T-helper 1 cell treated with Interleukin-12 subunit alpha and Interleukin-12 subunit beta and Interleukin-4 antibody, amounts not matched to agents 30 ng/mL and 1 ng/mL, for 36 hours (primary cell): ENCODE measurements at regions not wholly inside any gene's neighbourhood (a gene's known extent, or its start where the extent isn't known, plus 50 kb on each side); places are given as distances from the start of the nearest gene placed in this dataset.

Source experiments
- intact Hi-C: fragments of 100-400 bp; cut with micrococcal nuclease; formaldehyde crosslinking; loops from one replicate; pipeline ENCODE4 v1.15.1; 2024

GRCh38 chr7:45235905-45236304 lies 78.3 kb downstream of the RAMP3 start:
- intact Hi-C loops, result no loop called here

GRCh38 chr7:45236666-45237065 lies 79.1 kb downstream of the RAMP3 start:
- intact Hi-C loops, result no loop called here

GRCh38 chr7:45237788-45238461 lies 80.3 kb downstream of the RAMP3 start:
- intact Hi-C loops, result no loop called here

DNA sequence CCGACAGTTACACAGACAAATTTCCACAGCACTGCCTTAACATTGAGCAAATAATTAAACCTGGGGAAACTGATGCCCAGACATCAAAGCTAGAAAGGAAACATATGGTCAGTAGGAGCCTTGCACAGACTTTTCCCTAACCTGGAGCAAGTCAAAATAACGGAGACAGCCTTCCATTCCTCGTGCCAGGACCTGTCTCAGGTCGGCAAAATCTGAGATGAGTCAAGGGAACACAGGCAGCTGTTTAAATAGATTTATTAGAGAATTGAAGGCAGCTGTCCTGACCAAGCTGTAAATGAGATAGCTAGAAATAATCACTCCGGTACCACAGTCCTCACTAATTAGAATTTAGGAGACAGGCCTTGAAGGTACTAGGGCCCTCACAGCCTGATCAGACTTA lies 81.2 kb downstream of the RAMP3 start:
- intact Hi-C loops, result no loop called here

GRCh38 chr7:45239486-45239885 lies 81.9 kb downstream of the RAMP3 start:
- intact Hi-C loops, result no loop called here

DNA sequence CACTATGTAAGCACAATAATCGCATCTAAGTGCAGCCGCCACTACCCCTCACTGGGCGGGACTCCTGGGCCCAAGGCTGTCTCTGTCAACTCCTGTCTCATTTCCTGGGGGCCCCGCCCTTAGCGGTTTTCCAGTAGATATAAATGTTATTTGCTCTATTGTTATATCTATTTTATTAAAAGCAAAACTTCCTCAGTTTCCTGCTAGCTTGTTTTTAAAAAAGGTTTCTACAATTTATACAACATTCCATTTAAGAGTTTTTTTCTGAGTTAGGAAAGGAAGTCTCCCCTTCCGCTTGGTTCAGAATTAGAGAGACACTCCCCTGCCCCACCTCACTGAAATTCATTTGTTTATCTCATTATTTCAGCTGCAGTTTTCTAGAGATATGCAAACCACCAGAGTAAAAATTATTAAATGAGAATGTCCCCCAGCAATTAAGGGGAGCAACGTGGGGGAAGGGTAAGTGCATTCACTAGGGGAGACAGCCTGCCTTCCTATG lies 82.7 kb downstream of the RAMP3 start:
- intact Hi-C loops, result no loop called here

GRCh38 chr7:45240926-45241325 lies 83.3 kb downstream of the RAMP3 start:
- intact Hi-C loops, result no loop called here

GRCh38 chr7:45241339-45242109 lies 83.9 kb downstream of the RAMP3 start:
- intact Hi-C loops, result no loop called here

GRCh38 chr7:45242261-45242660 lies 84.7 kb downstream of the RAMP3 start:
- intact Hi-C loops, result no loop called here

GRCh38 chr7:45242698-45243097 lies 85.1 kb downstream of the RAMP3 start:
- intact Hi-C loops, result no loop called here

DNA sequence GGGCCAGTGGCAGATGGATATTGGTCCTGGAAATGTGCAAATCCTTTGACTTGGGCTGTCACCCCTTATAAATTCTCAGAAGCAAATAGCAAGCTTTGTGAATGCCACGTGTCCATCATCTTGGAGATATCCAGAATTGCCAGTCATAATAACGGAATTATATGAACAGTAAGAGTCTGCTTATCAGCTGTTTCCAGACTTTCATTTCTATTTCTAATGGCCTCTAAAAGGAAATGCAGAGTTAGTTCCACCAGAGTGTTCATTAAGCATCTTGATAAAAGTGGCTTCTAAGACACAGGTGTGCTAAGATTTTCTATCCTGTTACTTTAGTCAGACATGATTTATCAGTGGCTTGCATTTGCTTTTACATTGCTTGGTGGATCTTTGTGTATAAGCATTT lies 87.4 kb downstream of the RAMP3 start:
- intact Hi-C loops, result no loop called here

DNA sequence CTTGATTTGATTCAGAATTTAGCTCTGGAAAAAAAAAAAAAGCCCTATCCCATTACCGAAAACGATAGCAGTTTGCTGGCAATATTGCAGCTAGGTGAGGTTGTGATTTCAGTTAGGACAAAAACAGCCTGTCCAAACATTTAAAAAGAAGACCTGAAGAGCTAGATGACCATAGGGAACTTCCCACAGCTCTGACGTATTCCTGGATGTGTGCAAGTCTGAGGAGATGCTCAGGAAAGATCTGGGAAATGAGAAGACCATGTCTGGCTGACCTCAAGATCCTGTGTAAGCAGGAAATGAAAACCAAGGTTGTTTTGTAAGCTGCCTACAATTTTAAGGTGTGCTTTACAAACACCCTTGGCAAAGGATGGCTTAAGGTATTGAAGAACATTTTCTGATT lies 88.7 kb downstream of the RAMP3 start:
- intact Hi-C loops, result no loop called here

DNA sequence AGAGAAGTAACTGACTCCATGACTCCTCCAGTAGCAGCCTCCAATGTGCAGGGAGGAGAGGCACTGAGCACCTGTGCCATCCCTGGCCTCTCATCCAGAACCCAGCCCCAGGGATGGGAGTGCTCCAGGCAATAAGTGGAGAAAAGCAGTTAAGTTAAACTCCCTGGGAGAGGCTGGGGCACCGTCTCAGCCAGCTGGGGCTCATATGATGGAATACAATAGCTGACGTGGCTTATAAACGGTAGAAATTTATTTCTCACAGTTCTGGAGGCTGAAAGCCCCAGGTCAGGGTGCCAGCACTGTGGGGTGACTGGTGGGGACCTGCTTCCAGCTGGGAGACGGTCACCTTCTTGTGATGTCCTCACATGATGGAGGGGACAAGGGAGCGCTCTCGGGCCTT lies 94.7 kb downstream of the RAMP3 start:
- intact Hi-C loops, result no loop called here

DNA sequence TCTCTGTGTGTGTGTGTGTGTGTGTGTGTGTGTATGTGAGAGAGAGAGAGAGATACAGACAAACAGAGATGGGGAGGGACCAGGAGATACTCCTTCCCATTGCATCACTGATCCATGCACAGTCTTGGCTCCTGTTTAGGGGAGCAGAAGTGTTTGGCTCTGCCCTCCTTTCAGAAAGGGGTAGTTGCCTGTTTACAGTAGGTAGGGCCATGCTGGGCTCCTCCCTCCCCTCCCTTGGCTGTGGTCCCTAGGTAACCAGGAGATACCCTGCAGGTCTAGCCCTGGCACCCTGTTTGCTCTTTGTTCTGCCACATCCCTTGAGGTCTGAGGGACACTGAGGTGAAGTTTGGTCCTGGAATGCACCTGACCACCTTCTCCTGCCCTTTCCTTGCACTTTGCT lies 95.3 kb downstream of the RAMP3 start:
- intact Hi-C loops, result no loop called here

DNA sequence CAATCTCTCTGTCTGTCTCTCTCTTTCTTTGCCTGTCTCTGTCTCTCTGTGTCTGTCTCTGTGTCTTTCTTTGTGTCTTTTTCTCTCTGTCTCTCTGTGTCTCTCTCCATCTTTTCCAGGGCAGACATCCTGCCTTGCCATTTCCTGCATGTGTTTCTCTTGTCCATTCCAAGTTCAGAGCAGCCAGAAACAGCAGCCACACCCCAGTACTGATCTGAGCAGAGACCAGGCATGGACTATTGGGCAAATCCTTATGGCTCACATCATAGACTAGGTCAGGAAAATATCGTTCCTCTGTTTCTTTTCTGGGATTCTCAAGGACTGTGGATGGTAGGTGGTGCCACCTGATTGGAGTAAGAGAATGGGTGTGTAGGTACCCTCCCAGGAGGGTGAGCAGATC lies 95.8 kb downstream of the RAMP3 start:
- intact Hi-C loops, result no loop called here

DNA sequence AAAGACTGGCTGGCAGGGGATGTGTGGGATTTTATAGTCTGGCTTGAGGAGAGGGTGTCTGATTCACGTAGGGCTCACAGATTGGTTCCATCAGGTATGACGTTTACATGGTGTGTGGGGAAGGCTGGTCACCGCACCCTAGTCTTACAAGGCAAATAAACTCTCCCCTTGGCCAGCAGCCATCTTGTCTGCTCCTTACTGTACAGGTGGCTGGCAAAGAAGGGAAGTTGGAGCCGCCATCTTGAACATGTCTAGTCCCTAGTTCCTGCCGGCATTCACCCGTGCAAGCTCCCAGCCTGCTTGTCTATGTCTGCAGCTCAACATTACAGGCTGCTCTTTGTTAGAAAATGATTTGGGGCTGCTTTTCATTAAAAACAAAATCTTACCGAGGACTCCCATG lies 97.6 kb downstream of the RAMP3 start:
- intact Hi-C loops, result no loop called here

DNA sequence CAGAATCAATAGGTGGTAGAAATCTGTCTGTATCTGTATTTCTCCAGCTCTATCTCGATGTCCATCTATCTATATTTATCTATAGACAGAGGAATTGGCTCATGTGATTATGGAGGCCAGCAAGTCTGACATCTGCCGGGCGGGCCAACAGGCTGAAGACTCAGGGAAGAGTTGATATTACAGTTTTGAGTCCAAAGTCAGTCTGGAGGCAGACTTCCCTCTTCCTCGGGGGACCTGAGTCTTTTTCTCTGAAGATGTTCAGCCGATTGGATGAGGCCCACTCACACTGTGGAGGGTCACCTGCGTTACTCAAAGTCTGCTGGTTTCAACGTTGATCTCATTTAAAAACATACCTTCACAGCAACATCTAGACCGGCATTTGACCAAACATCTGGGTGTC lies 98.7 kb downstream of the RAMP3 start:
- intact Hi-C loops, result no loop called here

- intact Hi-C loops, result no loop called here
Observed at GRCh38 chr7:45256775-45257174, 99.2 kb downstream of the RAMP3 start.

GRCh38 chr7:45257284-45257683 lies 99.7 kb downstream of the RAMP3 start:
- intact Hi-C loops, result no loop called here

DNA sequence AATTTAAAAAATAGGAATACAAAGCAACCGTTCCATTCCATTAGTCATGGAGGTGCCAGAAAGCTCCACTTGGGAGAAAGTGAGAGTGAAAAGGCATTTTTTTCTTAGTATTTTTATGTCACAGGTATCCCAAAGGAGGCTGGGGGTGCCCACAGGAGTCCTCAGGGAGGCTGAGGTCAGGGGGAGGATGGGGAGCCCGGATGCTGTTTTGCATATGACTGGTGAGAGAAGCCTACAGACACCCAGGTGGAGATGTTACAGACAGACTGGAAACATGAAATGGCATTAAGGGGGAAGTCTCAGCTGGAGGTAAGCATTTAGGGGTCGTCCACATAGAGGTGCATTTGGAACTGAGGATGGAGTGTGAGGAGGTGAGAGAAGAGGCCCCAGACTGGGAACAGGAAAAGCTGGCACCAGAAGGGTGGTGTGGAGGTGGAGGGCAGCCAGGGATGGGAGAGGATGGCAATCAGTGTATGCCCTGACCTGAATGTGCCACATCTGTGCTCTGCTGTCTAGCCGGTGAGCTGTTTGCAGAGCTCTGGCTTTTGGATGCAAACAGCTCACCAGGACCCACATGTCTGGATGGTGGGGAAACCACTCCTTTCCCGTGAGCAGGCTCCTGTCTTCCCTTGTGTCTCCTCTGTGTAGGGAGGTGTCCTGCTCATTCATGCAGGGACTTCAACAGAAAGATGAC lies 101.1 kb downstream of the RAMP3 start:
- intact Hi-C loops, result no loop called here

GRCh38 chr7:45259227-45259596 lies 101.6 kb downstream of the RAMP3 start:
- intact Hi-C loops, result no loop called here

DNA sequence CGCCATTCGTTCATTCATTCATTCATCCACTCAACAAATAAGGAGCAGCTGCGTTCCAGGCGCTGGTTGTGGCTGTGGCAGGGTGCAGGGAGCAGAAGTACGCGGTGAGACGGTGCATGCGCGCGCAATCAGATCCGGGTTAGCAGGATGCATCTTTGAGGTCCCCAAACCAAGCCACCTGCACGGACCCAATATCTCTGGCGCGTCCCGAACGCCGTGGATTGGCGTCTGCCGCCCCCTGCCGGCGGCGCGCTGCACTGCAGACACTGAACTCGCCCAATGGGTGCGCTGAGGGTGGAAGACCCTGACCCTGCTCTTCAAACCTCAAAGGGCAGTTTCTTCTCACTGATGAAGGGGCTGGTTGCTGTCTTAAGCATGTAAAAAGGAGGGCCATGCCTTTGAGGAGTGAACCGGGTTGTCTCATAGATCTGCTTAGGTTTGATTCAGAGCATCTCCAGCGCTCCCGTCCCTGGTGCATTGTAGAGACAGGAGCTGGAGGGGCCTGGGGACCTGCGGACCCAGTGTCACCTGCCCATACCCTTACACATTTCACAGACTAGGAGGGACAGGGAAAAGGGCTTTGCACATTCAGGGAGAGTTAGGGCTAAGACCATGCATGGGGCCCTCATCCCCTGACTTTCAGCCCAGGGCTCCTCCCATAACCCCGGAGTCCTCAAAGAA lies 102.5 kb downstream of the RAMP3 start:
- intact Hi-C loops, result loop anchor here (1.0 kb wide), 1 partner anchor 106 kb away; no protein-coding TSS in a partner anchor
